ENCODE measurements at regions not wholly inside any gene's neighbourhood (a gene's known extent, or its start where the extent isn't known, plus 50 kb on each side); places are given as distances from the start of the nearest gene placed in this dataset.
A peak's percentile ranks its signal among the peaks of the same experiment; 100 is the strongest.

- TF ChIP-seq ZBTB25 (CRISPR knock-in tag; IDR thresholded peaks at IDR 0.05), result no peak
- no peak for TF ChIP-seq RFXANK (CRISPR knock-in tag; IDR thresholded peaks at IDR 0.05)
- no peak for TF ChIP-seq ZNF557 (CRISPR knock-in tag; IDR thresholded peaks at IDR 0.05)
- TF ChIP-seq SETDB1 (CRISPR knock-in tag; IDR thresholded peaks at IDR 0.05; ENCODE audit: borderline replicate concordance), result no peak
- TF ChIP-seq FOXP1 (IDR thresholded peaks at IDR 0.05), result no peak
- TF ChIP-seq FOXP1 (CRISPR knock-in tag; IDR thresholded peaks at IDR 0.05), result peak; percentile 24; the same call in 1 of the 2 replicates
- peak; percentile 70 for TF ChIP-seq GATAD2A (CRISPR knock-in tag; IDR thresholded peaks at IDR 0.05)
- TF ChIP-seq, protein P1, sequence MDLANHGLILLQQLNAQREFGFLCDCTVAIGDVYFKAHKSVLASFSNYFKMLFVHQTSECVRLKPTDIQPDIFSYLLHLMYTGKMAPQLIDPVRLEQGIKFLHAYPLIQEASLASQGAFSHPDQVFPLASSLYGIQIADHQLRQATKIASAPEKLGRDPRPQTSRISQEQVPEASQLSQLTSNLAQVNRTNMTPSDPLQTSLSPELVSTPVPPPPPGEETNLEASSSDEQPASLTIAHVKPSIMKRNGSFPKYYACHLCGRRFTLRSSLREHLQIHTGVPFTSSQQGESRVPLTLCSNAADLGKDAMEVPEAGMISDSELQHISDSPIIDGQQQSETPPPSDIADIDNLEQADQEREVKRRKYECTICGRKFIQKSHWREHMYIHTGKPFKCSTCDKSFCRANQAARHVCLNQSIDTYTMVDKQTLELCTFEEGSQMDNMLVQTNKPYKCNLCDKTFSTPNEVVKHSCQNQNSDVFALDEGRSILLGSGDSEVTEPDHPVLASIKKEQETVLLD (CRISPR knock-in tag; IDR thresholded peaks at IDR 0.05; ENCODE audit: low read depth), result no peak
- no peak; the same call in 1 of the 2 replicates for TF ChIP-seq ZFX (CRISPR knock-in tag; IDR thresholded peaks at IDR 0.05; ENCODE audit: low read depth)
- 0 out of 2 replicates have a peak, but pooled peaks have one; percentile 40 for TF ChIP-seq PITX1 (CRISPR knock-in tag; IDR thresholded peaks at IDR 0.05)
- TF ChIP-seq, protein P2, sequence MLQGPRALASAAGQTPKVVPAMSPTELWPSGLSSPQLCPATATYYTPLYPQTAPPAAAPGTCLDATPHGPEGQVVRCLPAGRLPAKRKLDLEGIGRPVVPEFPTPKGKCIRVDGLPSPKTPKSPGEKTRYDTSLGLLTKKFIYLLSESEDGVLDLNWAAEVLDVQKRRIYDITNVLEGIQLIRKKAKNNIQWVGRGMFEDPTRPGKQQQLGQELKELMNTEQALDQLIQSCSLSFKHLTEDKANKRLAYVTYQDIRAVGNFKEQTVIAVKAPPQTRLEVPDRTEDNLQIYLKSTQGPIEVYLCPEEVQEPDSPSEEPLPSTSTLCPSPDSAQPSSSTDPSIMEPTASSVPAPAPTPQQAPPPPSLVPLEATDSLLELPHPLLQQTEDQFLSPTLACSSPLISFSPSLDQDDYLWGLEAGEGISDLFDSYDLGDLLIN (CRISPR knock-in tag; IDR thresholded peaks at IDR 0.05; ENCODE audit: borderline replicate concordance), result no peak
- no peak for TF ChIP-seq ZNF703 (CRISPR knock-in tag; IDR thresholded peaks at IDR 0.05; ENCODE audit: borderline replicate concordance)
- no peak for TF ChIP-seq ZNF143 (CRISPR knock-in tag; IDR thresholded peaks at IDR 0.05)
- no peak for TF ChIP-seq RNF2 (conservative IDR thresholded peaks at IDR 0.05; ENCODE audit: low read depth)
- no peak for TF ChIP-seq ZNF589 (CRISPR knock-in tag; conservative IDR thresholded peaks at IDR 0.05)
- no peak for TF ChIP-seq ADNP (CRISPR knock-in tag; IDR thresholded peaks at IDR 0.05)
- no peak for TF ChIP-seq THYN1 (CRISPR knock-in tag; IDR thresholded peaks at IDR 0.05; ENCODE audit: borderline replicate concordance, low read depth)
- TF ChIP-seq KMT2B (CRISPR knock-in tag; IDR thresholded peaks at IDR 0.05), result 0 out of 2 replicates have a peak, but pooled peaks have one; percentile 25
- TF ChIP-seq PRDM4 (CRISPR knock-in tag; IDR thresholded peaks at IDR 0.05; ENCODE audit: borderline replicate concordance), result no peak
- TF ChIP-seq ZNF616 (CRISPR knock-in tag; IDR thresholded peaks at IDR 0.05; ENCODE audit: low read depth), result no peak
- TF ChIP-seq GPN1 (CRISPR knock-in tag; IDR thresholded peaks at IDR 0.05; ENCODE audit: borderline replicate concordance), result no peak
- TF ChIP-seq ARNT2 (CRISPR knock-in tag; IDR thresholded peaks at IDR 0.05; ENCODE audit: low read depth), result no peak
- no peak for TF ChIP-seq ELF1 (CRISPR knock-in tag; IDR thresholded peaks at IDR 0.05)
- peak; percentile 82 for TF ChIP-seq ZMYM4 (CRISPR knock-in tag; IDR thresholded peaks at IDR 0.05)
- no peak for TF ChIP-seq ZNF20 (CRISPR knock-in tag; IDR thresholded peaks at IDR 0.05)
- no peak for TF ChIP-seq RBM39 (IDR thresholded peaks at IDR 0.05; ENCODE audit: low read depth, low read length, poor library complexity, severe bottlenecking)
Measured at GRCh38 chr12:75872762-75873161, 158.8 kb downstream of the PHLDA1 start (continued).
